ENCODE measurements at regions not wholly inside any gene's neighbourhood (a gene's known extent, or its start where the extent isn't known, plus 50 kb on each side); places are given as distances from the start of the nearest gene placed in this dataset.

DNA sequence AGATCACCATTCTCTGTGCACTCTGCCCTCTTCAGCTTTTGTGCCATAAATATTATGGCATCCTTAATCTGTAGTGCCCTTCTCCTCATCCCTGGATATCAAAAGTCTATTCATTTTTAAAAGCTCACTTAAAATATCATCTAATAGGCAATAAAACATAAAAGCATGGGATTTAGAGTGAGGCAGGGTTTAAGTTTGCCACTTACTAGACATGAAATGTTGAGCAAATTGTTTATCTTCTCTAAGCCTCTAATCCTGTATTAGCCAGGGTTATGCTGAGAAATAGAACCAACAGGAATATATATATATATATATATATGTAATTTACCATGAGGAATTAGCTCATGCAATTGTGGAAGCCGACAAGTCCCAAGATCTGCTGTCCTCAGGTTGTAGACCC lies 472.4 kb upstream of the HS3ST1 start:
- no peak for TF ChIP-seq EZH2 (IDR thresholded peaks at IDR 0.05; ENCODE audit: low read length, unreplicated experiment)
- TF ChIP-seq, protein P1, sequence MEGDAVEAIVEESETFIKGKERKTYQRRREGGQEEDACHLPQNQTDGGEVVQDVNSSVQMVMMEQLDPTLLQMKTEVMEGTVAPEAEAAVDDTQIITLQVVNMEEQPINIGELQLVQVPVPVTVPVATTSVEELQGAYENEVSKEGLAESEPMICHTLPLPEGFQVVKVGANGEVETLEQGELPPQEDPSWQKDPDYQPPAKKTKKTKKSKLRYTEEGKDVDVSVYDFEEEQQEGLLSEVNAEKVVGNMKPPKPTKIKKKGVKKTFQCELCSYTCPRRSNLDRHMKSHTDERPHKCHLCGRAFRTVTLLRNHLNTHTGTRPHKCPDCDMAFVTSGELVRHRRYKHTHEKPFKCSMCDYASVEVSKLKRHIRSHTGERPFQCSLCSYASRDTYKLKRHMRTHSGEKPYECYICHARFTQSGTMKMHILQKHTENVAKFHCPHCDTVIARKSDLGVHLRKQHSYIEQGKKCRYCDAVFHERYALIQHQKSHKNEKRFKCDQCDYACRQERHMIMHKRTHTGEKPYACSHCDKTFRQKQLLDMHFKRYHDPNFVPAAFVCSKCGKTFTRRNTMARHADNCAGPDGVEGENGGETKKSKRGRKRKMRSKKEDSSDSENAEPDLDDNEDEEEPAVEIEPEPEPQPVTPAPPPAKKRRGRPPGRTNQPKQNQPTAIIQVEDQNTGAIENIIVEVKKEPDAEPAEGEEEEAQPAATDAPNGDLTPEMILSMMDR (conservative IDR thresholded peaks at IDR 0.05; ENCODE audit: low read depth, low read length), result no peak
- no peak for TF ChIP-seq EZH2phosphoT487 (IDR thresholded peaks at IDR 0.05; ENCODE audit: borderline replicate concordance, low read length)

Data from PC-3 (cell line).